GM19324 (cell line): ENCODE measurements at regions not wholly inside any gene's neighbourhood (a gene's known extent, or its start where the extent isn't known, plus 50 kb on each side); places are given as distances from the start of the nearest gene placed in this dataset.

ENCODE experiments used
- ATAC-seq: cut with Tn5 transposase; IDR thresholded peaks from one replicate; pipeline ENCODE4 v1.9.1; 2021; ENCODE audit warnings: mild to moderate bottlenecking, moderate library complexity; ENCODE audit not compliant: unreplicated experiment, low FRiP score

DNA sequence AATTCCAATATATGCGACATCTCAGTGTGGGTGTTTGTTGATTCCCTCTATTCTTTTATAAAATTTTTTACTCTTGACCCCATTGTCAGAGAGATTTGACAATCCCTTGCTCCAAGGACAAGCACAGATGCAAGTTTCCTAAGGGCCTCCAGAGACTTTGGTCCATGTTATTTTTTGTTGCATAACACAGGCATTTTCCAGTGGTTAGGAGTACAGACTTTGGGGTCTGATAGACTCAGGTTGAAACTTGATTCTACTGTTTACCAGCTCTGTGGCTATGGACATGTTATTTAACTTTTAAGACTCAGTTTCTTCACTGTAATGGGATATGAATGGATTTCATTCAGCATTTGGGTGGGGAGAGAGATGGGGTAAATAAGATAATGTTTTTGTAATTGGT lies 361.3 kb downstream of the ENC1 start:
- ATAC-seq = no peak

DNA sequence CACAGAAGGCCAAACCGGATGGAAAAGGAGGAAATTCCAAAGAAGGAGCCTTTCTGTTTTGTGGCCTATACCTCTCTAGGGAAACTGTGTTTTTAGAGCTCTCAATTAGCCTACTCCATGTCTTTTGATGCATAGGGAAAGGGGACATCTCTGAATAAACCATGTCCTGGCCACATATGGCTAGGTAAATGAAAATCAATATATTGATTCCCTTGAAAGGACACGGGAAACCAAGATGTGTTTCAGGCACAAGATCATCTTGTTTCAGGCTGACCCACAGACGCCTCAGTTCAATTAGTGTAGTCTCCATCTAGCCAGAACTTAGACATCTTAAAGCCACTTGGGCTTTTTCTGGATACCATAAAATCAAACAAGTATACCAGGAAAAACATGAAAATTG lies 363.1 kb downstream of the ENC1 start:
- ATAC-seq = no peak

DNA sequence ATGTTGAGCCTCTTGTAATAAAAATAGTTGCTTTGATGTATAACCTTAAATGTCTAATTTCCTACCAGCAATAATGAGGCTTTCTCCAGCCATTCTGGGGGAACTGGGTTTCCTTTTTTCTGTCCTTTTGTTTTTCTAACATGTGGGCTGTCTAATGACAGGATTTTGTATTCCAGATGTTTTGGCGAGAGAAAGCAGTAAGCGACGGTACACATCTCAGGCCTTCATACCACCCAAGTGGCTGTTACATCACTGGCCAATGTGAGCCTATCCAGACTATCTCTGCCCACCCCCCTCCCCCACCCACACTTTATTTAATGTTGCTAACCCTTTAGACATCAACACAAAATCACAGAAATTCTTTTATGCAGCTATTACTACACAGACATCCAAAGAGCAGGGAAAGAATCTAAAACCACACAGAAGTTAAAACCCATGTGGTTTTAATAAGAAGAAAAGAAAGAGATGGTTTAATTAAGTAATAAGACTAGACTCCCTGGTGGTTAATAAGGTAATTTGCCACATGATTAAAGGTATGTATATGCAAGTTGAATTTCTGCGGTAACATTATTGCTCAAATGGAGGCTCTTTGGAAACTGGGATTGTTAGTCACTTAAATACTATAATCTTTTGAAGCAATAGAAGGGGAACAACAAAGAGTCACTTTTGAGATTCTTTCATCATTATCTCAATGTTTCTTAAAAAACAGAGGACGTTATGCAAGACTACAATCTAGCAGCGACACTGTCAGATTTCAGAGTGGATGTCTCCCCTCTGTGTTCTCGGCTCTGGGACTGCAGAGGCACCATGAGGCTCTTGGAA lies 365.1 kb downstream of the ENC1 start:
- no peak for ATAC-seq

DNA sequence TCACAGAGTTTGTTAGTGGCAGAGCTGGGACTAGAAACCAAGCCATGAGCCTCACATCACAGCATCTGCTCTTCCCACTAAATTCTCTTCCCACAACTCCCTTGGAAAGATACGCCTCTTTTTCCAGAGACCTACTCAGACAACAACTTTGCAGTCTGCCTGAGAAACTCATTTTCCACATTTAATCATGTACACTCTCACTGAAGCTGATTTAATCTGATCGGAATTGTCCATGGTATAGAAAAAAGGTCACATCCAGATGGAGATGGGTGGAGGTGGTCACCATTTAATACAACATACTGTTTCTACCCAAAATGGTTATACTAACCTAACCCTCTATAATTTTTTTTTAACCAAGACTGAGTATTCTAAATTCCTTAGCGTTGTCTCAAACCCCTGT lies 366.2 kb downstream of the ENC1 start:
- ATAC-seq = no peak

DNA sequence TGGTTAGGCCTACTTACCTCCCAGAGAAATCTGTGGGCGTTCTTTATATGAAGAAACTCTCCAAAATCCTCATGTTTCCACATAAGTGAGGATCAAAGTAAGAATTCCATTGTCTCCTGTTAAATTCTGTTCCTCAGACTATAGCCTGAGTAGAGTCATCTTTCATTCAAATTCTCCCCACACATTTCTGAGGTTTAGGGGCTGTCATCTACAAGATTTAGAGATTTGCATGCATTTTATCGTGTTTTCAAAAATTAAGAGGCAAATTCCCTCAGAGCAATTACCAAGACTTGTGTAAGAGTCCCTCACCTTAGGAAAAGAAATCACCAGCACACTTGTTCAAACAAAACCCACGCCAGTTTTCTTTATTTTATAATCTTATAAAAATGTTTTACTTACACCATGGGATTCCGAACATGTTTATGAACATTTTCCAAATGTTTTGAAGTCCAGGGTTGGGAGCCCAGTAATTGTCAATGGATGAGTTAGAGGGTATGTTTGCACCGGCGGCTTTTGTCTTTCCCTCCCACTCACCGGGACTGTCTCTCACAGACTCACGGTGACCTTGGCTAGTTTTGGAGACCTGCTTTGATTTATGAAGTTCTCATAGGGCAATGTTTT lies 367.6 kb downstream of the ENC1 start:
- ATAC-seq = no peak

DNA sequence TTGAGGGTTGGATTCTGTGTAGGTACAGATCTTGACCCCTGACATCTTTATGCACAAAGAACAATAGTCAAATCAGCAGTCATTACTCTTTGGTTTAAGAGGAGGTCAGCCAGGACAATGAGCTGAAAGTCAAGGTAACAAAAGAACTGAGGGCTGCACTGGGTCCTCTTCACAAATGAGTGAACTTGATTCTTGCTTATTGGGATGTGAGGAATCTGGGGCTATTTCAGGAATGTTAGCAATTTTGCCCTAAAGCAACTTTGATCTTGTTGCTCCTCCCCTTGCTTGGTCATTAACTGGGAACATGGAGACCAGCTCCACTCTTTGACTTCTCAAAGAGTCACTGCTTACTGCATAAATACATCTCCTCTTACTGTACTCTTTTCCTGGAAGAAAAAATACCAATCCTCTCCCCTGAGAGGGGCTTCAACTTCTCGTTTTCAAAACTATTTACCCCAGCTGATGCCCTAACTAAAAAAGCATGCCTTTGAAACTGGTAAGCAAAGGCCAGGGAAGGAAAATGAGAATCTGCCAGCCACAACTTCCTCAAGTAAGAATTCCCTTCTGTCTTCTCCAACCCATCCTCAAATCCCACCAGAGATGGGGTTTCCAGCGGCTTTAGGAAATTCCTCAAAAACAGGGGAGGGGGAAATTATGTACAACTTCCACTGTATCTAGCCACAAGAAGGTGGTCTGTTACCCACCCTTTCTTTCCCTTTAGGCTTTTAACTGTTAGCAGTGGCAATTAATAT lies 368.3 kb downstream of the ENC1 start:
- ATAC-seq = no peak

GRCh38 chr5:74268297-74268696 lies 372.2 kb downstream of the ENC1 start:
- ATAC-seq = no peak

DNA sequence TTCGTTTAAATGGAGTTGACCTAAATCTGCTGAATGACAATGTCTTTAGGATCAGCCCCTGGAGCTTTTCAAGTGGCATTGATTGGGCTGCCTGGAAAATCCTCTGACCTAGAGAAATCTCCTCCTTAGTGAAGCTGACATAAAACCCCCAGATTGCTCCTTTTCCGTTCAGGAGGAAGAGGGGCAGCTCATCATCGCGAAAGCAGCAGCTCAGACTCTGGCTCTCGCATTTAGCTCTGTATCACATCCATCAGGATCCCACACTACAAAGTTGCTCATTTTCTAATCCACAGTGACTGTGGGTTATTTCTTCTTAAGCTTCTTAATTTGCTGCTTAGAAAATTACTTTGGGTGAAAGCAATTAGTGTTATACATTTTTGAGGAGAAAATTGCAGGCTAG lies 373.7 kb downstream of the ENC1 start:
- ATAC-seq = no peak

DNA sequence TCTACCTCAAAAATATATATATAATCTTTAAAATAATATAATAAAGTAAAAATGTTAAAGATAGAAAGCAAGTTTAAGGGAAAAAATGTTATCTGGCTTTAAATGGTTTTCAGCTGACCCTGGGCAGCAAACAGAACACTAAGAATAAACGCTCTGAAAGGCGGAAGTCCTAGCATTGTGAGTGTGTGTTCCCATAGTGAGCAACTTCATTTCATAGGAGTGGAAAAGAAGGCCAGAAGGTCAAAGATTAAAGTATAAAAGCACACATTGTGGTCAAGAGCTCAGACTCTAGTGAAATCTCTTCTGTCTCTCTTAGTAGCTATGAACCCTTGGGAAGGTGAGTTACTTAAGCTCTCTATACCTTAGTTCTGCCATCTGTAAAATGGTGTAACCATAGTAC lies 374.4 kb downstream of the ENC1 start:
- no peak for ATAC-seq

- no peak for ATAC-seq
These were observed 377.9 kb downstream of the ENC1 start for GRCh38 chr5:74262544-74263207.

GRCh38 chr5:74261866-74262265 lies 378.7 kb downstream of the ENC1 start:
- ATAC-seq = no peak

GRCh38 chr5:74261421-74261820 lies 379.1 kb downstream of the ENC1 start:
- ATAC-seq = no peak

- no peak for ATAC-seq
These were observed 381.0 kb downstream of the ENC1 start for GRCh38 chr5:74259572-74259971.

DNA sequence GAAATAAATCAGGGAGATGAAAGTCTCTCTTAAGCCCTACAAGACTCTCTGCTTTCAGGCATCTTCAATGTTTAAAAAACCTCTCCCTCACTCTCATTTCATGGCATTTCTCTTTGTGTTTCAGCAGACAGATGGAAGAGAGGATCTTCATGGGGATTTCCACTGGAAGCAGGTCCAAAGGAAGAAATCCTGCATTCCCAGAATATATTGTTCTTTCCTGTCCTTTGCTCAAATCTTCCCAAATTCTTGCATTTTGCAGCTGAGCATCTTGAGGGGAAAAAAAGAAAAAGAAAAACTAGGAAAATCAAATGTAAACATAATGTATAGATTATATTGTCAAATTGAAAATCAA lies 382.2 kb downstream of the ENC1 start:
- ATAC-seq = no peak

- ATAC-seq = peak; percentile 76
These were observed 382.7 kb downstream of the ENC1 start for GRCh38 chr5:74257645-74258313.

DNA sequence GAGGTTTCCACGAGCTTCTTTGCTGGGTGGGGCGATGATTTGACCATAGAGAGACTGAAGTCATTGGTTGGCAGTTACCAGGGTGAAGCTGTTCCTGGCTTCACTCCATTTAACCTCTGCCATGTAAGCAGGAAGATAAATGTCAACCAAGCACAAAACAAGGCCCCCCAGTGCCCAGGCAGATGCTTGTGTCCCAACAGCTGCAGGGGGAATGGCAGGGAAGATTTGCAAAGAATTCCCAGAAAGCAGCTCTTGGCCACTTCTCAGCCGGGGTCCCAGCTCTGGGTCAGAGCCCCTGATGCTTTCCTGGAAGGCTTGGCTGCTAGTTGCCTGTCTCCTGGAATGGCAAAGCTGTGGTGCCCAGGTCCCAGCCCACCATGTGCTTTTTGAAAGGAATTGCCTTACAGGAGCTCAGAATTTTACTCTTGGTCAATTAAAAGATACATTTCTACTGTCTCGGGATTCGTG lies 383.4 kb downstream of the ENC1 start:
- no peak for ATAC-seq

- ATAC-seq = no peak
These were observed 384.7 kb downstream of the ENC1 start for GRCh38 chr5:74255692-74256392.

DNA sequence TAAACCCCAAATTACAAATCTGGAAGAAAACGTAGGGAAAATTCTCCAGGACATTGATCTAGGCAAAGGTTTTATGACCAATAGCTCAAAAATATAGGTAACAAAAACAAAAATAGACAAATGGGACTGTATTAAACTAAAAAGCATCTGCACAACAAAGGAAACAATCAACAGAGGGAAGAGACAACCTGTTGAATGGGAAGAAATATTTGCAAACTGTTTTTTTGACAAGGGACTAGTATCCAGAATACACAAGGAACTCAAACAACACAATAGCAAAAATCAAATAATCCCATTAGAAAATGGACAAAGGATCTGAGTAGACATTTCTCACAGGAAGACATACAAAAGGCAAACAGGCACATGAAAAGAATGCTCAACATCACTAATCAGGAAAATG lies 386.3 kb downstream of the ENC1 start:
- no peak for ATAC-seq

DNA sequence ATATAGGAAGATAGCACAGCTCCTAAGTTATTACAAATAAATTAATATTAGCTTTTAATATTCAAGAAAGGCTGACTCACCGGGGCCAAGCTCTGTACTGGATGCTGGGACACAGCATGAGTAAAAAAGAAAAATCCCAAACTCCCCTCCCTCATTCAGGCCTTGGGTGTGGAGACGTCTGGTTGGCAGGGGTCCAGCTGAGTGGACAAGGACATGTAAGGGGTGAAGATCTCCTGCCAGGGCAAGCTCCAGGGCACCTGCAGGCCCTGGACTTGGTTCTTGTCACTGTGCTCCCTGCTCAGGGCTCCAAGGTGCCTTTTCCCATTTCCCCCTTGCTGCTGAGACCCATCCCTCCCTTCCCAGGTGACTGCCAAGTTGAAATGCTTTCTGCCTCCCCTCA lies 388.5 kb downstream of the ENC1 start:
- ATAC-seq = no peak
